Left renal cortex interstitium (tissue), 4 donors: ENCODE measurements at regions not wholly inside any gene's neighbourhood (a gene's known extent, or its start where the extent isn't known, plus 50 kb on each side); places are given as distances from the start of the nearest gene placed in this dataset.
"Not testable (repeated sequence)": the region's sequence is repeated elsewhere in the genome, so short reads cannot be mapped to it uniquely, and the experiment has no call there.

ENCODE experiments used
- DNase-seq, 4 donors: peaks; one replicate each; pipeline ENCODE4 v3.0.0-alpha.2; 2013; ENCODE audit warnings: low read depth in 4 of 4, low spot score in 2 of 4, missing footprints in 1 of 4

DNA sequence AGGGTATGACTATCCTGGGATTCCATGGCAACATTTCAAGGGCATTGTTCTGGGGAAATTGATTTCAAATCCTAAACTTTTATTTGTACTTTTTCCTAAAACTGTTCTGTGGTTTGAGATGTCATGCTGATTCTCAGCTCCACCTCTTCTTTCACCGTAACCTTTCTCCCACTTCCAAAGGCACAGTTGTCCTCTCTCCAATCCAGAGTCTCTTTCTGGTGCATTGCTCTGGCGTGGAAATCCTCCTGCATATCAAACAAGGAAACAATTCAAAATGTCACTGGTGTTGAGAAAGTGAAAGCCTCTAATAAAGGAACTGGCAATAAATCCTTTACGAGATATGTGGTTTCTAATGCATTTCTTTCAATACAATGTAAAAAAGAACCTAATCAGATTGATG is 155.1 kb upstream of the CDH2 start:
- no peak for DNase-seq

- DNase-seq = no peak
Measured at GRCh38 chr18:28331551-28331950, 154.6 kb upstream of the CDH2 start.

DNA sequence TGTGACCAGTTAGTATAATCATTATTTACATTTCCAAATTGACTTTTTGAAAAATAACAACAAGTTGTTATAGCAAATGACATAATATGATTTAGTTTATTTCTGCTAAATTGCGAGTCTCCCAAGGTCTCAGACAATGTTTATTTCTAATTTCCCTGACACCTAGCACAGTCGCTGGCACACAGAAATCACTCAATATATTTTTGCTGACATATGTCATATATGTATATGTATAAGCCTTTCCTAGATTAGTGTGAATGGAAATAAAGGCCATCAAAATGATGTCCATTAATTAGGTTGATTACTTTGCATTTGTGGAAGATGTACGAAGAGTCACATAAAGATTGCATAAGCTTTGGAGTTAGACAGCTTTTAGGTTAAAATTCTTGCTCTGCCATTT is 136.7 kb upstream of the CDH2 start:
- DNase-seq = no peak

- no peak for DNase-seq
Measured at GRCh38 chr18:28288784-28289183, 111.9 kb upstream of the CDH2 start.

DNA sequence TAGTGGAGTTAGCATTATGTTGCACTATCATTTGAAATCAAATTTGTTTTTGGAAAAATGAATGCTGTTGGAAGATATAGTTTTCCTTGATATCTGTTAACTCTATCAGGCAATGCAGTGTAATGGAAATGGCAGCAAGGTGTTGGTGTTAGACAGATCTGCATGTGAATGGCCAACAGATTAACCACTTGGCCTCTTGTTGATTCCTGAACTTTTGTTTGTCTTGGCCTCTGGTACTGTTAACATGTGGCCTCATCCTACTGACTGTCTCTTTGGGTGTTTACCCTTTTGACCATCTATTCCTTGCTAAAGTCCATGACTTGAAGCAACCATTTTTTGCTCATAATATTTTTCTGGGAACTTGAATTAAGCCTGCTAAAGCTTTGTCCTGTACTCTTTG is 110.2 kb upstream of the CDH2 start:
- no peak for DNase-seq

- no peak for DNase-seq
Measured at GRCh38 chr18:28284132-28284531, 107.2 kb upstream of the CDH2 start.

- DNase-seq = no peak
Measured at GRCh38 chr18:28281400-28281799, 104.5 kb upstream of the CDH2 start.

DNA sequence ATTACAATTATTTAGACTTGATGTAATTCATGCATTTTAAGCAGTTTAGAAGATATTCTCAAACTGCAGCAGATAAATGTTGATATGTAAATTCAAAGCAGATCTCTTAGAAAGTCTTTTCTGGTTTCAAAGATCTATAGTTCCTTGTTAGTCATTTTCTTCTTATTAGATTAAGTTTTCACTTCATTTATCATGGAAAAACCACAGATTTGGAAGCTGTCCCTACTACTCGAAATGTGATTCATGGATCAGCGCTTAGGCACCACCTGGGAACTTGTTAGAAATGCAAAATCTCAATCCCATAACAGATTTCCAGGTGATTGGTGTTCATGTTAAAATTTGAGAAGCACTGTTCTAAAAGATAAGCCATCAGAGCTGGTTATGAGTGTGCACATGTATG is 92.8 kb upstream of the CDH2 start:
- DNase-seq = no peak

- no peak for DNase-seq
Measured at GRCh38 chr18:28267878-28268625, 91.1 kb upstream of the CDH2 start.

DNA sequence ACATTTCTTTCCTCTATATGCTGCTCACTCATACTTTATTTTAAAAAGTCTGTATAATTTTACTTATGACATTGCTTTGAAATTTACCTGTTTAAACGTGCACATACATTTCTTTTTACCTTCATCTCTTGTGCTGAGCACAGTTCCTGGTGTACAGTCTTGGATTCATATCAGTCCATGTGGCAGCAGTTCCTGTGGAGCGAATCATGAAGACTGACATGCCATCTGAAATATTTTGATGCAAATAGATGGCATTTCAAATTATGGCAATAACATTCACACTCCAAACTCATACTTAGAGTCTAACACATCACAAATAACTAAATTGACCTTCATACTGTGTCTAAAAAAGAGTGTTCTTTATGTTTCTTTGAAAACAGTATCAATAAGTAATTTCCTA is 90.3 kb upstream of the CDH2 start:
- no peak for DNase-seq

DNA sequence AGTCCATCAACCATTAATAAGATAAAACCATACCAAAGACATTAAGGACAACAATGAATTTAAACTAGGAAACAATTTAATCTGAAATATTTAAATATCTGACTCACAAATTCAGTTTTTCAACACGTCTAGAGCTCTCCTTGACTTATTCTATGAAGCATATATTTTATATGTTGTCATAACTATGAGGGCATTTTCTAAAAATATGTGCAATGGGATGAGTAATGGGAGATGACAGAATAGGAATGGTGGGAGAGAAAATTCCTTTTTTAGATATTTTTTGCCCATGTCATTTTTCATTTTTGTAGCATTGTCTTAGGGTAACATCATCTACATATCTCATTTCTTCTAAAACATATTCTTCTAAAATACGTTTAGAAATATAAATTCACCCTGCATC is 79.2 kb upstream of the CDH2 start:
- no peak for DNase-seq

GRCh38 chr18:28248653-28249052 is 71.7 kb upstream of the CDH2 start:
- DNase-seq = no peak

- not testable (repeated sequence) for DNase-seq
Measured at GRCh38 chr18:28240626-28241025, 63.7 kb upstream of the CDH2 start.

DNA sequence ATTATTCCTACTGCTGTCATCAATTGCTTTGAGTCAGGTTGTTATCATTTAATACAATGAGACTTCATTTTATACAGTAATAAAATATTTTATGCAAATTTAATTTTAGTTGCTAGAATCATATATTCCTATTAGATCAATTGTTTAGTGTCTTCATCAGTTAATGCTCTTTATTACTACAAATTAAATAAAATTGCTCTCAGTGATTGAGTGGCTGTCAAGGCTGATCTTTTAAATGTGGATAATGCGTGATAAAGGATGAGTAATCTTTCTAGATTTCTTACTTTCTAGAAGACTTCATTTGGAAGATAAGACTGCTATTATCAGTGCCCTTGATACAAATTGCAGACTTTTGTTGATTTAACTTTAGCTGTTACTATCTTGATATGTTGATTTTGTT is 59.6 kb upstream of the CDH2 start:
- no peak for DNase-seq
